Retinal pigment epithelial cell (primary cell): ENCODE measurements at regions not wholly inside any gene's neighbourhood (a gene's known extent, or its start where the extent isn't known, plus 50 kb on each side); places are given as distances from the start of the nearest gene placed in this dataset.

Experiments used
- DNase-seq: peaks from one replicate; pipeline ENCODE4 v3.0.0-alpha.2; 2010; ENCODE audit warnings: low read depth
- H3K4me3 ChIP-seq: 2 replicates; pipeline ENCODE4 v1.5.1; 2011; ENCODE audit warnings: mild to moderate bottlenecking, low read length, control low read depth, moderate library complexity
- TF ChIP-seq, protein P1 (sequence below): conservative IDR thresholded peaks from 2 replicates; pipeline ENCODE4 v1.5.1; 2011; ENCODE audit warnings: low read depth, low read length, control low read depth, inconsistent platforms

DNA sequence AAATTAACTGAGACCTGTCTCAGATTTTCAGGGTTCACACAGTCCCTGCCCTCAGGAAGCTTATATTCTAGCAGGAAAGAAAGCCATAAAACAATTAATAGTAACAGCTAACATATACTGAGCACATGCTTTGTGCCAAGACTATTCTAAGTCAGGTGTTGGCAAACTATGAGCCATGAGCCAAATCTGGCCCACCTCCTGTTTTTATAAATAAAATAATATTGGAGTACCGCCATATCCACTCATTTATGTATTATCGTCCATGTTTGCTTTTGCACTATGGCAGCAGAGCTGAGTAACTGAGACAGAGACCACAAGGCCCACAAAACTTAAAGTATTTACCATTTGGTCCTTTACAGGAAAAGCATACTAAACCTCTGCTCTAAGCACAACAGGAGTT lies 83.3 kb upstream of the TRIO start:
- no peak overlapping the region for H3K4me3 ChIP-seq
- TF ChIP-seq, protein P1, sequence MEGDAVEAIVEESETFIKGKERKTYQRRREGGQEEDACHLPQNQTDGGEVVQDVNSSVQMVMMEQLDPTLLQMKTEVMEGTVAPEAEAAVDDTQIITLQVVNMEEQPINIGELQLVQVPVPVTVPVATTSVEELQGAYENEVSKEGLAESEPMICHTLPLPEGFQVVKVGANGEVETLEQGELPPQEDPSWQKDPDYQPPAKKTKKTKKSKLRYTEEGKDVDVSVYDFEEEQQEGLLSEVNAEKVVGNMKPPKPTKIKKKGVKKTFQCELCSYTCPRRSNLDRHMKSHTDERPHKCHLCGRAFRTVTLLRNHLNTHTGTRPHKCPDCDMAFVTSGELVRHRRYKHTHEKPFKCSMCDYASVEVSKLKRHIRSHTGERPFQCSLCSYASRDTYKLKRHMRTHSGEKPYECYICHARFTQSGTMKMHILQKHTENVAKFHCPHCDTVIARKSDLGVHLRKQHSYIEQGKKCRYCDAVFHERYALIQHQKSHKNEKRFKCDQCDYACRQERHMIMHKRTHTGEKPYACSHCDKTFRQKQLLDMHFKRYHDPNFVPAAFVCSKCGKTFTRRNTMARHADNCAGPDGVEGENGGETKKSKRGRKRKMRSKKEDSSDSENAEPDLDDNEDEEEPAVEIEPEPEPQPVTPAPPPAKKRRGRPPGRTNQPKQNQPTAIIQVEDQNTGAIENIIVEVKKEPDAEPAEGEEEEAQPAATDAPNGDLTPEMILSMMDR: no peak
- no peak for DNase-seq

DNA sequence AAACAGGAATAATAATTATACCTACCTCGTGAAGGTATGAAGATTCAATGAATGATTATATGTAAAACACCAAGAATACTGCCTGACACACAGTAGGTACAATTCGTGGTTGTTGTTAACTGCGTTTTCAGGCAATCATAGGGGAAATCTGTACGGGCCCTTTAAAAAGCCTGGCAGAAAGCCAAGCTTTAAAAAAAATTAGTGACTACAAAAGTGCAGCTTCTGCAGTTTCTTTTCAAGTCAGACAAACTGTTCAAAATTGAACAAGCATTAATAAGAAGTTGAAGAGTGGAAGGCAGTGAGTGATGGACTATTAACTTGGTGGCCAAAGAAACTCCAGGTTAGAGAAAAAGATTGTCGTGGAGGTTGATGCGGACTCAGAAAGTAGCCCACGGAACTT lies 85.9 kb upstream of the TRIO start:
- TF ChIP-seq, protein P1: no peak
- H3K4me3 ChIP-seq: no peak overlapping the region
- DNase-seq: no peak

GRCh38 chr5:14056039-14056438 lies 87.1 kb upstream of the TRIO start:
- H3K4me3 ChIP-seq: no peak overlapping the region
- no peak for DNase-seq
- TF ChIP-seq, protein P1: no peak

DNA sequence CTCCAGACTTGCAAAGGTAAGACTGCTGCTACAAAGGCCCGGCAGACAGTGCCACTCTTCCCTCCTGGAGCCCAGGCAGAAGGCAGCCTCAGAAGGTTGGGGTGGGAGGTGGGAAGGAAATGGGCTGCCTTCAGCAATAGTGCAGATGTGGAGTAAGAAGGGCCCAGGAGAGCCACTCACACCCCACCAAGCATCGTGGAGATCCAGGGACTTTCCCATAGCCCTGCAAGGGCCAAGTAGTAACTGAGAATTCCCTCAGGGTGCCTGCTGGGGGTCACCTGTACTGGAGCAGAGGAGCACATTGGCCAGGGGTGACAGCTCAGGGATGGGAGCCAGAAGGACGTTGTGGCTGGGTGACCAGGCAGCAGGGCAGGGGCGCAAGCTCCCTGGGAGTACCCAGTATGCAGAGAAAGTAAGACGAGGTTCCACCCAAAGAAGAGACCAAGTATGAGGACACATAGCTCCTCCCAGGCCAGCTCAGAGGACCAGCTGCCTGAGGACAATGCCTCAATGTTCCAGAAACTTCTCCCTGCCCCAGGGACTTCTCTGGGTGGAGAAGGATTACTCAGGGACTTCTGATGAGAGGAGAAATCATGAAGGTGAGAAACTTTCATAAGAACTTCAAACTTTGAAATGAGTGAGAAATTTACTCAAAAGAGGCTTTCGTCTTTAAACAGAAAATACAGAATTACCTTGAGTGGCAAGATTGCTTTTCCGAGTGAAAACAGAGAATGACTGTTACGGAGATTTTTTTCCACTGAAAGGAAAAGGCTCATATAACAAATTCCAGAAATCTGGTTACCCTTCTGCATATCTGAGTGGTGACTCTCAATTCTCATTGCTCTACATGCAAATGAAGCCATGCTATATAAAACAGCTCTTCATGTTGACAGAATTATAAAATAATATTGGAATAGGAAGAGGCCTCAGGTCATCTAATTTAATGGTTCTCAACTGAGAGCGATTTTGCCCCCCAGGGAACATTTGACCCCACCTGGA lies 87.9 kb upstream of the TRIO start:
- TF ChIP-seq, protein P1: no peak
- DNase-seq: no peak
- no peak overlapping the region for H3K4me3 ChIP-seq

DNA sequence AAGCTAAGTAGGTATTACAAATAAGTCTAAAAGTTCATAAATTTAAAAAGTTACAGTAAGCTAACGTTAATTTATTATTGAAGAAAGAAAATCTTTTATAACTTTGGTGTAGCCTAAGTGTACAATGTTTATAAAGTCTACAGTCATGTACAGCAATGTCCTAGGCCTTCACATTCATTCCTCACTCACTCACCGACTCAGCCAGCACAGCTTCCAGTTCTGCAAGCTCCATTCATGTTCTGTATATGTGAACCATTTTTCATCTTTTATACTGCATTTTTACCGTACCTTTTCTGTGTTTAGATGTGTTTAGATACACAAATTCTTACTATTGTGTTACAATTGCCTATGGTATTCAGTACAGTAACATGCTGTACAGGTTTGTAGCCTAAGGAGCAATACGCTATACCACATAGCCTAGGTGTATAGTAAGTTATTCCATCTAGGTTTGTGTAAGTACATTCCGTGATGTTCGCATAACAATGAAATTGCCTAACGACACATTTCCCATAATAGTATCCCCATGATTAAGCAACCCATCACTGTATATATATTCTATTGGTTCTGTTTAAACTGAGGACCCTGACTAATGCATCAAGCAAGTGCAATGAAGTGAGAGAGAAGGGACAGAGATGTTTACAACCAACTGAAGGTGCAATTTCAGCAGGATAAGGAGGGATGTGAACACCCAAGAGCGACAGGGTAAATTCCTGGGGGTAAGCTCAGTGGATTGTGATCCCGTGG lies 88.9 kb upstream of the TRIO start:
- no peak overlapping the region for H3K4me3 ChIP-seq
- DNase-seq: no peak
- TF ChIP-seq, protein P1: no peak

DNA sequence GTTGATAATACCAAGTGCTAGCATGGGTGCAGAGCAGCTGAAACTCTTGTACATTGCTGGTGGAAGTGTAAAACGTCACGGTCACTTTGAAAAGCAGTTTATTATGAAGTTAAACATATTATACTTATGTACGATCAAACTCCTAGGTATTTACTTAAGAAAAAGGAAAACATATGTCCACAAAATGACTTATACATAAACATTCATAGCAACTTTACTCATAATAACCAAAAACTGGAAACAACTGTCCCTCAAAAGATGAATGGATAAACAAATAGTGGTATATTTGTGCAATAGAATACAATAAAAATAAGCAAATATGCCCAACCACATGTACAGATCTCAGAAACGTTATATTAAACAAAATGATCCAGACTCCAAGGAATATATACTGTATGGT lies 92.3 kb upstream of the TRIO start:
- TF ChIP-seq, protein P1: no peak

More for the DNA sequence above, 92.3 kb upstream of the TRIO start:
- H3K4me3 ChIP-seq: no peak overlapping the region
- no peak for DNase-seq
